NCI-H446 (cell line): ENCODE measurements at regions not wholly inside any gene's neighbourhood (a gene's known extent, or its start where the extent isn't known, plus 50 kb on each side); places are given as distances from the start of the nearest gene placed in this dataset.
A peak's percentile ranks its signal among the peaks of the same experiment; 100 is the strongest.
"Not testable (repeated sequence)": the region's sequence is repeated elsewhere in the genome, so short reads cannot be mapped to it uniquely, and the experiment has no call there.

Experiments used
- DNase-seq, 2 experiments: peaks; one replicate each; lab custom pipeline; 2025; lab: John Stamatoyannopoulos, UW

DNA sequence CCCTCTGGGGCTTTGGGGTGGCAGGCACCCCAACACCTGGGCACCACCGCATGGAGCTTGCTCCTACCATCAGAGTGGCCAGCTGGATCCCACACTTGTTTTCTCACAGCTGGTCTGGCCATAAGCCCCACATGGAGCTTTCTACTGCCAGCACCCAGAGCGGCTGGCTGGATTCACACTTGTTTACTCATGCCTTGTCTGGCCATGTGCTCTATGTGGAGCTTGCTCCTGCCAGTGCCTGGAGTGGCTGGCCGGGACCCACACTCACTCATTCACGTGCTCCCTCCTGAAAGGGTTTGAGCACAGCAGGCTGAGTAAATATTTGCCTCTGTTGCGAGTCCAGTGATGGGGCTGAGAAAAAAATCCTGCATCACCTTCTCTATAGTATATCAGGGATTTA, 487.0 kb downstream of the CD109 start:
- DNase-seq: peak in 1 of 2 experiments; percentile 22

DNA sequence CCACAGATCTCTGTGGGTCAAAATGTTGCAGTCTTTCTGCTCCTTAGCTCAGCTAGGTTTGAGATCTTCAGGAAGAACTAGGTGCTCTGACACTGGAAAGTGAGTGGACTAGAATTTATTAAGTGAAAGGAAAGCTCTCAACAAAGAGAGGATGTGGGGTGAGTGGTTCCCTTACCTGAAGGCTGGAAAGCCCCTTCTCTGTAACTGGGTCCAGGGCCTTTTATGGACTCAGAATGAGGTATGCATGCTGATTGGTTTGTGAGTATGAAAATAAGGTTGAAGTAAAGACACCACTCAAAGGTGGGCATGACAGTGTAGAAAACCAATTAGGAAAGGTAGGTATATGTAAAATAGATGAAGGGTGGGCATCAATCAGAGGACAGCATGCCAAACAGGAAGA, 485.5 kb downstream of the CD109 start:
- no peak for DNase-seq

DNA sequence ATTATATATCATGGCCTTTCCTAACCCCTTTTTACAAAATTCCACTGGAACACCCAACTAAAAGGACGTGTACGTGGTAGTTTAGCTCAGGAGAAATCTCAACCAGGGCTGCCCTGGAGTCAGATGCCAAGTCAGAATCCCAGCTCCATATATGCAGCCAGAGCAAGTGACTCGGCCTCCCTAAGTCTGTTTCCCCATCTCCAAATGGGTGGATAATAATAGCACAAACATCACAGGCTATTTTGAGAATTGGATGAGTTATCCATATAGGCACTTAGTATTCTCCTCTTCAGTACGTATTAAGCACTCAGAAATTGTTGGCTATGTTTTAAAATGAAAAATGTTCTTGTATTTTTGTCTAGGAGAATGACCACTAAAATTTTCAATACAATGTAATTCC, 481.5 kb downstream of the CD109 start:
- no peak for DNase-seq

GRCh38 chr6:74170550-74170949, 474.5 kb downstream of the CD109 start:
- DNase-seq: not testable (repeated sequence)

DNA sequence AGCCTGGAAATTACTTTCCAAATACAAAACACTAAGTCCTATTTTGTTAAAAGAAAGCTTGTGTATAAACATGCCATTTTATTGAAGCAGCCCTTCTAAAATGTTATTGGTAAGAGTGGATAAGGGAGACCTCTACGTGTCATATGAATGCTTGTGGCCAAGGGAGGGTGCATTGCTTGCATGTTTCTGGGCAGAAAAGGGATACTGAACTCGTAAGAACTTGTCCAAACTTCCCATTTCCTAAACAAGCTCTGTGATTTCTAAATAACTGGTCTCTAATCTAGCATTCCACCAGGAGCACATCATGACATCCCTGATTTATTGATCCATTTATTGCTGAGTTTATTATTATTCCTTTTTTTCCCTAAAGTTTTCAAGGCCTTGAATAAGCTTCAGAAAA, 474.1 kb downstream of the CD109 start:
- no peak for DNase-seq

DNA sequence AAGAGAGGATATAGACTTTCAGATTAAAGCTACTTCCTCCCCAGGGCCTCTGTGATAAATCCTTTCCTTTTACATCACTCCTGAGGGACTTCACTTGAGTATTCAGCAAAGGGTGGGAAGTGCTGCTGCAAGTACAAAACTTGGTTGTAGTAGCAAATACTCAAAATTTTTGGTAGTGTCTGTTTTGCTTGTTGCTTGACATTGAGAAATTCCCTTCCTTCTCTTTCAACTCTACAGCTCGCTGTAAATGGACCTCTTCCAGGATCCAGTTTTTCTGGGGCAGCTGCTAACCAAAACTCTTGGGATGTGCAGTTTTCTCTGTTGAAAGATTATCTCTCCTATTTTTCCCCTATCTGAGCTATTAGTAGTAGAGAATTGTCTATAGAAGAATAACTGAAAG, 472.0 kb downstream of the CD109 start:
- no peak for DNase-seq

DNA sequence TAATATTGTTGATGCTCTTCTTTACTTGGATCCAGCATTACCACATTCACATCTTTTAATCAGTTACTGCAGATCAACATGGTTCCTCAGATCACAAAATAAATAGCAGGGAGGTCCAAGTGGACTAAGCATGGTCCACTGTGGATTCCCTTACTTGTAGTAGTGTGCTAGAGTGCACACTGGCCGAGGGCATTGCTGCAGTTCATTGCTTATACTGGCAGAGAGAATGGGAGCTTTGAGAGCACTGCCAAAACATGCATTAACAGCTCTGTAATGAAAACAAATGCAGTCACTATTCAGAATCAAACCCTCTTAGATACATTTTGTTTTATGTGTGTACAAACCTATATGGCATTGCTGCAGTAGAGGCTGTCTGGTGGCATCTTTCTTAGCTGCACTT, 471.5 kb downstream of the CD109 start:
- DNase-seq: no peak

GRCh38 chr6:74166849-74167248, 470.8 kb downstream of the CD109 start:
- no peak for DNase-seq

- no peak for DNase-seq
Measured at GRCh38 chr6:74161380-74161779, 465.4 kb downstream of the CD109 start.

DNA sequence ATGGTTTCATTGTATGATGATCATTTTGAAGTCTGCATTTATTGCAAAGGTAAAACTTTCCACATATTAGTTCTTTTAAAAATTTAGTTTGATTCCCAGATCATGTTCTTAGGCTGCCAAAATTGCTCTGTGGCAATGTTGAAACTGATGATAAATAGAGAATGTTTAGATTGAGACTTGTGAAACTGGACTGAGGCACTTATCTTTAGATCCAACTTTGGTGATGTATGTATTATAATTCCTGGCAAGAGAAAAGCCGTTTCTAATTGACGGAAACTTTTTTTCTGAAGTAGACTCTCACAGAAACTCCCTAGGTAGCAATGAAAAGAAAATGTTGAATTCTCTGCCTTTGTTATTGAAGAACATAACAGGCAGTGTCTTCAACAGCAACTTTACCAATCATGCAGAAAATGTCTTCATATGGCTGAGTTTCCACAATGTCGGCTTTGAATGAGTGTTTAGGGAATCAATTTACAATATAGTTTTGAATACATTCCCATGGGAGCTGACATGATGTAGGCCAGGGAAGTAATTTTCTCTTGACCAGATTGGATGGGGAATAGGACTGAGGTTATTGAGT, 456.2 kb downstream of the CD109 start:
- no peak for DNase-seq

- DNase-seq: no peak
Measured at GRCh38 chr6:74145931-74146330, 449.9 kb downstream of the CD109 start.

DNA sequence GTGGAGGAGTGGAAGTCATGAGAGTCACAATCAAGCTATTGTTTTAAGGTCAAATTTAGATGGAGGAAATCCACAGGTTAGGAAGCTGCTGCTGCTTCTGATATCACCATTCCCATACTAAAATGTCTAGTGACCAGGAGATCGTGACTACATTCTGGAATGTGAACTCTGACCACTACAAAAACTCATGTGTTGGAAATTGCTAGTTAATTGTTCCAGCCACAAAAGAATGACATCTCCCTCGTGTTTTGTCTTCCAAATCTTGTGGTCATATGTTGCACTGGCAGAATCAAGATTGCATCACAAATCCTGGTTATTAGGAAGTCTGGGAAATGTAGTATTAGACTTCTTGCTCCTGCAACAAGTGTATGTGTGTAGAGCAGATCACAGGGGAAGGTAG, 441.9 kb downstream of the CD109 start:
- DNase-seq: no peak

DNA sequence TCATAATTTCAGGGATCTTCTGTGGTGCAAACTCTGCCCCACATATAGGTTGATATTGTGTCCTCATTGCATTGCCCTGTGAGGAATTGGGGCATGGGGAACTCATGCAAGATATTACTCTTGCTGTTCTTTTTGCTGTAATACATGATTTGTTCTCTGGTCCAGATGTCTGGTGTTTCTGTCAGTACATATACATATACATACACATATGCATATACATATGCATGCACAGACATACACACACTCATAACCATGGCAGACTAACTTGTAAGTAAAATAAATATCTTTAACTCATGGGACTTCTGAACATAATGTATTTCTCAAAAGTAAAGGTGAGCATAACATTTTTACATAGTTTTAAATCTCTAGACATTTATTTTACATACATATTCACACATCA, 438.3 kb downstream of the CD109 start:
- no peak for DNase-seq

DNA sequence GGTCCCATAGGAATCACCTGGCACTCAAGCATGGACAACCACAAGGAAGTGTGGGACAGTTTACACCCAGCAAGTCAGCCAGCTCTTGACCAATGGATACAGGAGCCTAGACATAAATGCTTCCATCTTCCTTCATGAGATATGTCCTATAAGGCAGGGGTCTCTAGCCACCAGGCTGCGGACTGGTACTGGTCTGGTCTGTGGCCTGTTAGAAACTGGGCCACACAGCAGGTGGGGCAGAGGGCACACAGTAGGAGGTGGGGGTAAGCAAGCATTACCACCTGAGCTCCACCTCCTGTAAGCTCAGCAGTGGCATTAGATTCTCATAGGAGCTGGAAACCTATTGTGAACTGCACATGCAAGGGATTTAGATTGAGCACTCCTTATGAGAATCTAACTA, 437.1 kb downstream of the CD109 start:
- DNase-seq: no peak

DNA sequence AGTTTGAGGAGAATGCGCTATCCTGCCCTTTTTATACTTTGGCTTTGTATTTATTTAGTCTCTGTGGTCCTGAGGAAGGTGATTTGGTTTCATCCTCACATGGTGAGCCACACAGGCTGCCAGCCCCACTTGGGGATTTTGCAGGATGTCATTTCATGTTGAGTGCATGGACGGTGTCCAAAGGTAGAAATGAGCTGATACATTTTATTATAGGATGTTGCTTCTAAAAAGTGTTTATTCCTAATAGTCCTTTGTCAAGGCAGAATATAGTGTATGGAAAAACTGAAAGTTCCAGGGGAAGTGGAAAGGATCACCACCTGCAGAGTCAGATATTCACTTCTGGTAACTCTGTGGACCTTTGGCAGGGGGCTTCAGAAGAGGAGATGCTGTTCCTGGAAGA, 434.6 kb downstream of the CD109 start:
- DNase-seq: no peak

DNA sequence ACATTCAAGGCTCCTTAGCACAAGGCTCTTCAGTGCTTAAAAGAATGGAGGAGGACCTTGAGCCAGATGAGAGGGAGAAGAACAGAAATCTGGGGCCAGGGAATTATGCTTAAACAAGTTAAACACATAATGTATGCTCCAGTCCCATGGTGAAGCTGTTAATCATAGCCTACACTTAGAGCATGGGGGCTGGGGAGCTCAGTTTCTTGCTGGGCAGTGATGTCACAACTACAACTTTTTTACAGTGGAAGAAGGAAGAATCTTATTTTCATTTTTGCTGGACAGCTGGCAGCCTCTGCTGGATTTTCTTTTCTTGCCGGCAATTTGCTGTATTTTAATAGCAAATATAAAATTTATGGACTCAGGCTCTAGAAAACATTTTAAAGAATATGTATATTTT, 432.5 kb downstream of the CD109 start:
- DNase-seq: no peak

DNA sequence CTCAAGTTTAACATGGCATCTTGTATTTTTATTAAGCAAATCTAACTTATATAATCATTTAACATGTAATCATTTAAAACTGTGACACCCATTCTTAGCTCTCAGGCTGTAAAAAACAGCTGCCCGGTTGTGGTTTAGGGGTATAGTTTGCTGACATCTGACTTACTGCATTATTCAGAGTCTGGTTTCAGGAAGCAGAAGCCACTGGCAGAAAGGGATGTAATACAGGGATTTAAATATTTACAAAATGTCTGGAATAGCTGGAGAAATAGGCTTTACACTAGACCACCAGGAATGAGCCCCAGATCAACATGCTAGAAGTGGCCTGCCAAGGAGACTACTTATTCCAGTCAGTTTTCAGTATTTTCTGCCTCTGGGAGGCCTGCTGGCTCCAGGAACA, 421.1 kb downstream of the CD109 start:
- DNase-seq: no peak

DNA sequence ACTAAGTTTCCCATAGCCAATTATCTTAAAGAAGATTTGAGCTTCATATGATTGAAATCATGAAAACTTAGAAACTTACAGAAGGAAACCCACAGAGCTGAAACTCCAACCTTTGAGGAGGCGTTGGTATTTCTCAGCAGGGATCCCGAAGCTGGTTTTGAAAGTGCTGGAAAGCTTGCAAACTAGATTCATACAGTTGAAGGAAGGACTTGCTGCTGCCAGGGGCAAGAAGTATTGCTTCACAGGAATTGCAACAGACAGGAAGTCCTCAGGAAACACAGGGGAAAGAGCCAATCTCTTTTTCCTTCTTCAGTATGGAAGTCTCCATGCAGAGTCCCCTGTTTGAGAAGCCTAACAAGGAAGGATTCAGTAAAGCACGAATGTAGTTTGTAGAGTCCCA, 419.7 kb downstream of the CD109 start:
- no peak for DNase-seq

DNA sequence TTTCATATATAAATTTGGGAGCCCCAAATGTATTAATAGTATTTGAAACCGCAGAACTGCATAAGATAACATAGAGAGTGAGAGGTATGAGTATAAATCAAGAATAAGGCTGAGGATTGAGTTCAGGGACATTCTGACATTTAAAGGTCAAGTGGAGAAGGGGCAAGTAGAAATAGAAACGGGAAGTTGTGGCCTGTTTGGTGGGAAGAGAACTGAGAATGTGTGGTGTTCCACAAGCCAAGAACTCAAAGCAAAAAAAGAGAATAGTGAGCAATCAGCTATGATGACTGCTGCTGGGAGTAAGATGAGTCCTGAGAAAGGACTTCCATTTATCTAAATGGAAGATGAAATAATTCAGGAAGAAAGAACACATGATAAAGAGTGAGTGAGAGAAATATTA, 418.4 kb downstream of the CD109 start:
- DNase-seq: no peak

- DNase-seq: no peak
Measured at GRCh38 chr6:74113901-74114300, 417.9 kb downstream of the CD109 start.

GRCh38 chr6:74103417-74103816, 407.4 kb downstream of the CD109 start:
- no peak for DNase-seq

DNA sequence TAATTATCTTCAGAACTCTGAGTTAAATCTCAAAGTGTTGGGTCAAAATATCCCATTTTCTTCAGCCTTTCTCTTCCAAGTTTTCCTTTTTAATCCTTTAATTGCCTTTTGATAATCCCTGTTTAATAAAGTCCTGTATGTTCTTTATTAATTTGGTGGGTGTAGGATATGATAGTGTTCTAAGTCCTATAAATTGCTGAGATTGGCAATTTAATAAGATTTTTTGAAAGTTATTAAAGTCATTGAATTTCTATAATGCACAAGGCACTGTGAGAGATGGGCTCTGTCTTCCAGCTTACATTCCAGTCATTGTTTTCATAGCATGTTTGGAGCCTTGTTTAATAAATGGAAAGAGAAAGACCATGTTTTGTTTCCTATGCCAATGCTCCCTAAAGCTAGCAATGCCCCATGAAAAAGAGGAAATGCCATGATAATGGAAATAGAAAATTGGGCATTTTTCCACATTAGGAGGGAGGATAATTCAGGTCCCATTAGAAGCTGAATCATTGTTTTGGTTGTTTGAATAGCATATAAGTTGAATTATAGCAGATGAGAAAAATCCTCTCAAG, 404.8 kb downstream of the CD109 start:
- no peak for DNase-seq

DNA sequence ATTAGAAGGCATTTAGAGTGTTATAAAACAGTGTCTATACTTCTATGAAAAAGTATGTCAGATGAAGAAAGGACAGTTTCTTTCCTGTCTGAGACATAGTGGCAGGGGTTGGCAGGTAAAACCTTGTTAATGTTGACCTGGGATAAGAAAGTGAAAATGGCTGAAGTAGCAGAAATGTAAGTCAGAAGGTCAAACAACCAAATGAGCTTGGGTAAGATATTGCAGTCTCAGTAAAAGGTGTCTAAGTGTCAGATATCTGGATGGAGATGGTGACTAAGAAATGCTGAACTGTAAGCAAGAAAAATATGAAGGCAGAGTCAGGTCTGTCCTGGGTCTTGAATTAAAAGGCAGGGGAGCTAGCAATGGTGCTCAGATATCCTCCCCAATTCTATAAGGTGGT, 400.3 kb downstream of the CD109 start:
- no peak for DNase-seq

GRCh38 chr6:74093361-74093760, 397.4 kb downstream of the CD109 start:
- DNase-seq: no peak

DNA sequence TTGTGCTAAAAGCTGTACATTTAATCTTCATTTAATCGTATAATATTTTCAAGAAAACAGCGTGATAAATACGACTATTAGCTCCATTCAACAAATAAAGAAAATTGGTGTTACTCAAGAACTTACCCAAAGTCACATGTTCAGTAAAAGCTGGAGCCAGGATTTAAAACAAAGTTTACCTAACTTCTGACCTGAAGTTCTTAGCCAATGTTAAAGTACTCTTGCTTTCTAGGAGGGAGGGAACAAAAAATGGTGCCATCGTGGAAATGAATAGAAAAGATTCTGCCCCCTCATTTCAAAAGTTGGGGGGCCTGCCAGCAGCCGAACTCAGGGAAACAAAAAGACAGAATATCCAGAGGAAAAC, 395.8 kb downstream of the CD109 start:
- no peak for DNase-seq
